ENCODE measurements at regions not wholly inside any gene's neighbourhood (a gene's known extent, or its start where the extent isn't known, plus 50 kb on each side); places are given as distances from the start of the nearest gene placed in this dataset.

- BruUV-seq (replicated peaks), result no TSS peak
- peak overlapping the region; percentile 29; the same call in 1 of the 2 replicates for H4K5ac ChIP-seq (ENCODE audit: low read depth, low read length)
- in situ Hi-C loops (cut with MboI; ENCODE audit: low sequenced_read_pairs) (no loop called here), dilution Hi-C loops (cut with HindIII; ENCODE audit: low sequenced_read_pairs, unreplicated experiment) (no loop called here), intact Hi-C loops (cut with micrococcal nuclease) (no loop called here)
- no peak overlapping the region for H3K4me3 ChIP-seq (ENCODE audit: insufficient read depth, low read depth, low read length)
- H3K27me3 ChIP-seq (ENCODE audit: control insufficient read depth, insufficient read depth, low read length), result no peaks in the 10 kb centered on the region
- H3K18ac ChIP-seq (ENCODE audit: low read depth, low read length), result peak overlapping the region; percentile 37; the same call in 1 of the 2 replicates
- H3K9me3 ChIP-seq (ENCODE audit: control insufficient read depth, insufficient read depth, low read length), result no peaks in the 10 kb centered on the region
- peak overlapping the region; percentile 3; the same call in 1 of the 2 replicates for H3K23ac ChIP-seq (ENCODE audit: low read depth, low read length)
- peak overlapping the region; percentile 99; the same call in 2 of the 3 replicates for H2BK15ac ChIP-seq (ENCODE audit: low read depth, low read length)
- no peak overlapping the region for H4K8ac ChIP-seq (ENCODE audit: low read depth in 2 of 2, low read length in 2 of 2)
- no peak overlapping the region for H2AK9ac ChIP-seq (replicated peaks; ENCODE audit: low read depth, low read length, poor library complexity)
- H3K27ac ChIP-seq (ENCODE audit: insufficient read depth, low read length), result no peak overlapping the region
- peak overlapping the region; percentile 82 for H3K4ac ChIP-seq (ENCODE audit: low read depth, low read length)
- DNase-seq (no peak), ATAC-seq (ENCODE audit: low read depth) (no peak)
- peaks cover 13% of the 10 kb centered on the region for H3K9me1 ChIP-seq (ENCODE audit: insufficient read depth, low read length)
- no peak overlapping the region for H3K56ac ChIP-seq (ENCODE audit: extremely low read depth, insufficient read depth, low read length)
- no peak overlapping the region for H3K4me2 ChIP-seq (ENCODE audit: low read depth, low read length)
- no CpG with 5 or more reads among the region's 2 CpGs for WGBS, 2 experiments (ENCODE audit: extremely low coverage in 2 of 2, insufficient read length in 1 of 2)
- peak overlapping the region; percentile 98 for H2AK5ac ChIP-seq (ENCODE audit: low read depth, low read length)
- H3K36me3 ChIP-seq (ENCODE audit: control insufficient read depth, insufficient read depth, low read length), result no peaks in the 10 kb centered on the region
- peak overlapping the region; percentile 61; the same call in 1 of the 2 replicates for H4K91ac ChIP-seq (ENCODE audit: insufficient read depth, low read depth, low read length)
- peak overlapping the region; percentile 63; the same call in 1 of the 2 replicates for H3K14ac ChIP-seq (replicated peaks; ENCODE audit: low read depth, low read length)
- peak overlapping the region; percentile 86; the same call in 1 of the 2 replicates for H2BK120ac ChIP-seq (ENCODE audit: low read depth, low read length)
- peaks cover 17% of the 10 kb centered on the region for H3K4me1 ChIP-seq (ENCODE audit: control insufficient read depth, insufficient read depth, low read length)
- peaks cover 0 to 6% of the 10 kb centered on the region in 2 experiments; a peak in 1 of 4 replicates for H3K79me1 ChIP-seq (ENCODE audit: low read depth in 1 of 2, low read length in 2 of 2)
- no peak overlapping the region for H2BK5ac ChIP-seq (ENCODE audit: low read depth, low read length, poor library complexity, severe bottlenecking)
- ChIA-PET CTCF (no interaction called here), POLR2A (ENCODE audit: unreplicated experiment) (no interaction called here)
- TF ChIP-seq RCOR1 (IDR thresholded peaks at IDR 0.05; ENCODE audit: insufficient replicate concordance, low read length), result no peak
- TF ChIP-seq NFE2L2 (IDR thresholded peaks at IDR 0.05; ENCODE audit: low read depth, low read length), result no peak
- no peak for TF ChIP-seq RFX5 (IDR thresholded peaks at IDR 0.05; ENCODE audit: low read depth, low read length)
- no peak for TF ChIP-seq SMC3 (IDR thresholded peaks at IDR 0.05; ENCODE audit: low read depth, low read length)
- no peak for TF ChIP-seq BHLHE40 (IDR thresholded peaks at IDR 0.05; ENCODE audit: low read depth, low read length)
- TF ChIP-seq CEBPB (IDR thresholded peaks at IDR 0.05; ENCODE audit: low read depth, low read length), result no peak
- no peak for TF ChIP-seq MAFK (IDR thresholded peaks at IDR 0.05; ENCODE audit: low read depth, low read length)
- no peak for TF ChIP-seq MXI1 (IDR thresholded peaks at IDR 0.05; ENCODE audit: borderline replicate concordance, low read depth, low read length)
- no peak for TF ChIP-seq POLR2A (IDR thresholded peaks at IDR 0.05; ENCODE audit: low read depth, low read length)
- TF ChIP-seq USF2 (IDR thresholded peaks at IDR 0.05; ENCODE audit: low read depth, low read length), result no peak
- no peak for TF ChIP-seq RAD21 (IDR thresholded peaks at IDR 0.05; ENCODE audit: low read length)
- TF ChIP-seq ELK1 (IDR thresholded peaks at IDR 0.05; ENCODE audit: borderline replicate concordance, low read depth, low read length), result no peak
- no peak overlapping the region for H2AFZ ChIP-seq (replicated peaks; ENCODE audit: low read length, poor library complexity)
- no peak overlapping the region for H3K9ac ChIP-seq (ENCODE audit: low read depth, low read length)
- H2BK20ac ChIP-seq (ENCODE audit: low read depth, low read length), result peak overlapping the region; percentile 78
- no peaks in the 10 kb centered on the region for H4K20me1 ChIP-seq (ENCODE audit: insufficient read depth, low read length)
Observed at GRCh38 chr1:8228253-8228652, 89.7 kb upstream of the SLC45A1 start.
